HEK293 (cell line): ENCODE measurements at regions not wholly inside any gene's neighbourhood (a gene's known extent, or its start where the extent isn't known, plus 50 kb on each side); places are given as distances from the start of the nearest gene placed in this dataset.

Experiments
- CTCF ChIA-PET: fragments of 350-600 bp; formaldehyde crosslinking; extraction: SDS; loops from one replicate; lab custom pipeline; 2021; ENCODE audit warnings: antibody characterized with exemption; lab: Yijun Ruan, JAX
- POLR2A ChIA-PET: fragments of 300-600 bp; formaldehyde crosslinking; extraction: SDS; loops from one replicate; lab custom pipeline; 2020; ENCODE audit warnings: antibody characterized with exemption, inconsistent platforms; lab: Yijun Ruan, JAX
- H3K27ac ChIP-seq: fragments of 200-500 bp; sonication (Bioruptor generic); 2 replicates; pipeline ENCODE4 v1.5.1; 2014; ENCODE audit warnings: low read depth, low read length, control low read depth, inconsistent platforms; ENCODE audit errors: extremely low read depth
- H3K36me3 ChIP-seq, 2 experiments: fragments of 200-500 bp in 1 of 2; sonication (Bioruptor generic) in 1 of 2; 1 replicate in 1 of 2; 2 replicates in 1 of 2; pipeline ENCODE4 v1.5.1; 2014 to 2017; ENCODE audit warnings: inconsistent platforms in 2 of 2, low read length in 2 of 2; ENCODE audit not compliant: control insufficient read depth in 2 of 2, insufficient read depth in 1 of 2
- H3K4me1 ChIP-seq: fragments of 200-500 bp; sonication (Bioruptor generic); 2 replicates; pipeline ENCODE4 v1.5.1; 2014; ENCODE audit warnings: mild to moderate bottlenecking, low read length, inconsistent platforms; ENCODE audit not compliant: control insufficient read depth, insufficient read depth
- H3K4me3 ChIP-seq: 2 replicates; pipeline ENCODE4 v1.5.1; 2011; ENCODE audit warnings: low read depth, mild to moderate bottlenecking, control low read depth, low read length, moderate library complexity
- H3K9me3 ChIP-seq: fragments of 200-500 bp; sonication (Bioruptor generic); 2 replicates; pipeline ENCODE4 v1.5.1; 2014; ENCODE audit warnings: low read depth, low read length, inconsistent platforms; ENCODE audit not compliant: control insufficient read depth, insufficient read depth
- GLI4 ChIP-seq: fragments of 450-650 bp; formaldehyde crosslinking; IDR thresholded peaks from 2 replicates; pipeline ENCODE4 v1.5.1; 2016; ENCODE audit warnings: missing biosample characterization, missing genetic modification characterization
- GLIS1 ChIP-seq: fragments of 450-650 bp; formaldehyde crosslinking; IDR thresholded peaks from 2 replicates; pipeline ENCODE4 v1.5.1; 2016; ENCODE audit warnings: missing biosample characterization, missing genetic modification characterization
- KLF8 ChIP-seq: fragments of 450-650 bp; formaldehyde crosslinking; IDR thresholded peaks from 2 replicates; pipeline ENCODE4 v1.5.1; 2016; ENCODE audit warnings: missing biosample characterization, missing genetic modification characterization
- KLF9 ChIP-seq: fragments of 450-650 bp; formaldehyde crosslinking; IDR thresholded peaks from 2 replicates; pipeline ENCODE4 v1.5.1; 2016; ENCODE audit warnings: missing biosample characterization, missing genetic modification characterization, low read depth
- PRDM2 ChIP-seq: fragments of 450-650 bp; formaldehyde crosslinking; IDR thresholded peaks from 2 replicates; pipeline ENCODE4 v1.5.1; 2016; ENCODE audit warnings: missing biosample characterization, missing genetic modification characterization, borderline replicate concordance
- ZNF169 ChIP-seq: fragments of 450-650 bp; formaldehyde crosslinking; IDR thresholded peaks from 2 replicates; pipeline ENCODE4 v1.5.1; 2016; ENCODE audit warnings: missing biosample characterization, missing genetic modification characterization
- ZNF184 ChIP-seq: fragments of 450-650 bp; IDR thresholded peaks from 2 replicates; pipeline ENCODE4 v1.5.1; 2018; ENCODE audit warnings: missing biosample characterization, mild to moderate bottlenecking, missing genetic modification characterization
- ZNF214 ChIP-seq: fragments of 450-650 bp; formaldehyde crosslinking; IDR thresholded peaks from 2 replicates; pipeline ENCODE4 v1.5.1; 2017; ENCODE audit warnings: missing biosample characterization, mild to moderate bottlenecking, missing genetic modification characterization, borderline replicate concordance
- ZNF23 ChIP-seq: fragments of 450-650 bp; formaldehyde crosslinking; IDR thresholded peaks from 2 replicates; pipeline ENCODE4 v1.5.1; 2016; ENCODE audit warnings: missing biosample characterization, missing genetic modification characterization, borderline replicate concordance
- ZNF362 ChIP-seq: fragments of 450-650 bp; formaldehyde crosslinking; IDR thresholded peaks from 2 replicates; pipeline ENCODE4 v1.5.1; 2016; ENCODE audit warnings: missing biosample characterization, missing genetic modification characterization
- ZNF473 ChIP-seq: fragments of 450-650 bp; formaldehyde crosslinking; IDR thresholded peaks from 2 replicates; pipeline ENCODE4 v1.5.1; 2017; ENCODE audit warnings: missing biosample characterization, missing genetic modification characterization
- ZNF488 ChIP-seq: fragments of 450-650 bp; formaldehyde crosslinking; IDR thresholded peaks from 2 replicates; pipeline ENCODE4 v1.5.1; 2016; ENCODE audit warnings: missing biosample characterization, missing genetic modification characterization
- ZNF514 ChIP-seq: fragments of 450-650 bp; formaldehyde crosslinking; IDR thresholded peaks from 2 replicates; pipeline ENCODE4 v1.5.1; 2016; ENCODE audit warnings: missing biosample characterization, missing genetic modification characterization
- ZNF529 ChIP-seq: fragments of 450-650 bp; formaldehyde crosslinking; IDR thresholded peaks from 2 replicates; pipeline ENCODE4 v1.5.1; 2017; ENCODE audit warnings: missing genetic modification characterization, missing biosample characterization; ENCODE audit not compliant: insufficient replicate concordance
- ZNF596 ChIP-seq: fragments of 450-650 bp; IDR thresholded peaks from 2 replicates; pipeline ENCODE4 v1.5.0; 2018; ENCODE audit warnings: missing biosample characterization, mild to moderate bottlenecking, missing genetic modification characterization, moderate library complexity
- ZNF623 ChIP-seq: fragments of 450-650 bp; formaldehyde crosslinking; IDR thresholded peaks from 2 replicates; pipeline ENCODE4 v1.5.1; 2016; ENCODE audit warnings: missing biosample characterization, missing genetic modification characterization
- ZNF677 ChIP-seq: fragments of 450-650 bp; IDR thresholded peaks from 2 replicates; pipeline ENCODE4 v1.5.0; 2018; ENCODE audit warnings: missing biosample characterization, mild to moderate bottlenecking, missing genetic modification characterization, moderate library complexity
- ZNF791 ChIP-seq: fragments of 450-650 bp; formaldehyde crosslinking; IDR thresholded peaks from 2 replicates; pipeline ENCODE4 v1.5.1; 2016; ENCODE audit warnings: missing biosample characterization, missing genetic modification characterization
- ZXDB ChIP-seq: fragments of 450-650 bp; formaldehyde crosslinking; IDR thresholded peaks from 2 replicates; pipeline ENCODE4 v1.5.1; 2016; ENCODE audit warnings: missing biosample characterization, missing genetic modification characterization

- H3K4me1 ChIP-seq = no peaks in the 10 kb centered on the region
- TF ChIP-seq ZNF677 = no peak
- TF ChIP-seq ZNF529 (tag by site-specific recombination) = no peak
- no peak for TF ChIP-seq ZNF362
- no peak for TF ChIP-seq PRDM2 (tag by site-specific recombination)
- TF ChIP-seq ZNF514 (tag by site-specific recombination) = no peak
- no peak for TF ChIP-seq ZNF623 (tag by site-specific recombination)
- TF ChIP-seq ZNF791 = no peak
- no peak for TF ChIP-seq GLI4 (tag by site-specific recombination)
- no peak for TF ChIP-seq KLF8 (tag by site-specific recombination)
- no peak for TF ChIP-seq ZNF214
- TF ChIP-seq ZNF23 (tag by site-specific recombination) = no peak
- no peak overlapping the region for H3K27ac ChIP-seq
- CTCF ChIA-PET = no interaction called here
- no peaks in the 10 kb centered on the region for H3K36me3 ChIP-seq
- no peak overlapping the region for H3K4me3 ChIP-seq
- H3K9me3 ChIP-seq = no peaks in the 10 kb centered on the region
- POLR2A ChIA-PET = no interaction called here
Measured at GRCh38 chr12:71021491-71021890, 101.0 kb upstream of the PTPRR start.

GRCh38 chr12:71019282-71019831 lies 98.8 kb upstream of the PTPRR start:
- ChIA-PET POLR2A (no interaction called here), CTCF (interaction anchor here (0.7 kb wide), 1 partner anchor 286 kb away, joined by 3 read pairs; no protein-coding TSS in a partner anchor)
- TF ChIP-seq ZNF169 (no peak), ZNF184 (tag by site-specific recombination) (no peak)
- no peak overlapping the region for H3K4me3 ChIP-seq
- H3K4me1 ChIP-seq = no peaks in the 10 kb centered on the region
- H3K9me3 ChIP-seq = no peaks in the 10 kb centered on the region
- H3K27ac ChIP-seq = no peak overlapping the region
- no peaks in the 10 kb centered on the region for H3K36me3 ChIP-seq

GRCh38 chr12:71018682-71019081 lies 98.1 kb upstream of the PTPRR start:
- Histone ChIP-seq H3K4me3 (no peak overlapping the region), H3K9me3 (no peaks in the 10 kb centered on the region), H3K36me3 (no peaks in the 10 kb centered on the region)
- CTCF ChIA-PET = interaction anchor here (0.6 to 0.7 kb wide), 3 partner anchors 15 to 285 kb away, joined by 3 read pairs; no protein-coding TSS in a partner anchor
- TF ChIP-seq ZNF488 (tag by site-specific recombination) = no peak
- TF ChIP-seq ZNF596 (tag by site-specific recombination) = no peak
- no peak for TF ChIP-seq KLF9 (tag by site-specific recombination)
- TF ChIP-seq ZNF473 = no peak
- TF ChIP-seq ZXDB (tag by site-specific recombination) = no peak
- no peak for TF ChIP-seq GLIS1 (tag by site-specific recombination)
- TF ChIP-seq, all 188 proteins: peak for 0
- POLR2A ChIA-PET = no interaction called here
- Histone ChIP-seq H3K27ac (no peak overlapping the region), H3K4me1 (no peaks in the 10 kb centered on the region)
